ENCODE measurements at regions not wholly inside any gene's neighbourhood (a gene's known extent, or its start where the extent isn't known, plus 50 kb on each side); places are given as distances from the start of the nearest gene placed in this dataset.
A peak's percentile ranks its signal among the peaks of the same experiment; 100 is the strongest.
"Not testable (repeated sequence)": the region's sequence is repeated elsewhere in the genome, so short reads cannot be mapped to it uniquely, and the experiment has no call there.

- Histone ChIP-seq H3K27me3 (replicated peaks; ENCODE audit: insufficient read depth) (no peaks in the 10 kb centered on the region), H3K9me3 (no peaks in the 10 kb centered on the region), H3K27ac (no peak overlapping the region), H3K36me3 (no peaks in the 10 kb centered on the region), H3K4me3 (no peak overlapping the region), H3K4me1 (ENCODE audit: control insufficient read depth in 1 of 2, low read depth in 2 of 2) (no peaks in the 10 kb centered on the region)
- no peak for ATAC-seq (ENCODE audit: insufficient number of reproducible peaks, low FRiP score, low read depth)
- TF ChIP-seq CTCF (IDR thresholded peaks at IDR 0.05) = no peak
- no peak for DNase-seq (ENCODE audit: low spot score)
These were observed 176.6 kb upstream of the MKLN1 start for GRCh38 chr7:131151034-131151433.

- no peaks in the 10 kb centered on the region for H3K27me3 ChIP-seq (replicated peaks; ENCODE audit: insufficient read depth)
- ATAC-seq (ENCODE audit: insufficient number of reproducible peaks, low FRiP score, low read depth) (no peak), DNase-seq (ENCODE audit: low spot score) (no peak)
- H3K4me3 ChIP-seq = no peak overlapping the region
- H3K9me3 ChIP-seq = no peaks in the 10 kb centered on the region
- no peaks in the 10 kb centered on the region for H3K4me1 ChIP-seq (ENCODE audit: control insufficient read depth in 1 of 2, low read depth in 2 of 2)
- H3K27ac ChIP-seq = no peak overlapping the region
- H3K36me3 ChIP-seq = no peaks in the 10 kb centered on the region
- TF ChIP-seq CTCF (IDR thresholded peaks at IDR 0.05) = no peak
These were observed 174.9 kb upstream of the MKLN1 start for GRCh38 chr7:131152766-131153165.

GRCh38 chr7:131154380-131154779, 173.3 kb upstream of the MKLN1 start:
- DNase-seq (ENCODE audit: low spot score) (no peak), ATAC-seq (ENCODE audit: insufficient number of reproducible peaks, low FRiP score, low read depth) (no peak)
- Histone ChIP-seq H3K4me1 (ENCODE audit: control insufficient read depth in 1 of 2, low read depth in 2 of 2) (no peaks in the 10 kb centered on the region), H3K27me3 (replicated peaks; ENCODE audit: insufficient read depth) (no peaks in the 10 kb centered on the region), H3K27ac (no peak overlapping the region), H3K4me3 (no peak overlapping the region), H3K9me3 (no peaks in the 10 kb centered on the region), H3K36me3 (no peaks in the 10 kb centered on the region)
- no peak for TF ChIP-seq CTCF (IDR thresholded peaks at IDR 0.05)

- H3K9me3 ChIP-seq = no peaks in the 10 kb centered on the region
- no peak overlapping the region for H3K4me3 ChIP-seq
- H3K36me3 ChIP-seq = no peaks in the 10 kb centered on the region
- H3K4me1 ChIP-seq (ENCODE audit: control insufficient read depth in 1 of 2, low read depth in 2 of 2) = no peaks in the 10 kb centered on the region
- ATAC-seq (ENCODE audit: insufficient number of reproducible peaks, low FRiP score, low read depth) (peak; percentile 26), DNase-seq (ENCODE audit: low spot score) (peak; percentile 3)
- no peaks in the 10 kb centered on the region for H3K27me3 ChIP-seq (replicated peaks; ENCODE audit: insufficient read depth)
- TF ChIP-seq CTCF (IDR thresholded peaks at IDR 0.05) = no peak
- H3K27ac ChIP-seq = no peak overlapping the region
These were observed 170.0 kb upstream of the MKLN1 start for GRCh38 chr7:131157530-131158243.

GRCh38 chr7:131158244-131158636, 169.4 kb upstream of the MKLN1 start:
- not testable (repeated sequence) for ATAC-seq (ENCODE audit: insufficient number of reproducible peaks, low FRiP score, low read depth); H3K27me3 ChIP-seq (replicated peaks; ENCODE audit: insufficient read depth); H3K36me3 ChIP-seq; DNase-seq (ENCODE audit: low spot score); H3K9me3 ChIP-seq; H3K27ac ChIP-seq; H3K4me1 ChIP-seq (ENCODE audit: control insufficient read depth in 1 of 2, low read depth in 2 of 2); H3K4me3 ChIP-seq

- H3K27ac ChIP-seq = no peak overlapping the region
- no peaks in the 10 kb centered on the region for H3K36me3 ChIP-seq
- no peak overlapping the region for H3K4me3 ChIP-seq
- no peaks in the 10 kb centered on the region for H3K9me3 ChIP-seq
- no peaks in the 10 kb centered on the region for H3K4me1 ChIP-seq (ENCODE audit: control insufficient read depth in 1 of 2, low read depth in 2 of 2)
- ATAC-seq (ENCODE audit: insufficient number of reproducible peaks, low FRiP score, low read depth) (no peak), DNase-seq (ENCODE audit: low spot score) (no peak)
- H3K27me3 ChIP-seq (replicated peaks; ENCODE audit: insufficient read depth) = no peaks in the 10 kb centered on the region
- TF ChIP-seq CTCF (IDR thresholded peaks at IDR 0.05) = no peak
These were observed 167.7 kb upstream of the MKLN1 start for GRCh38 chr7:131159961-131160361.

All from thoracic aorta (tissue), 2 donors.